Osteocyte (in vitro differentiated cells): ENCODE measurements at regions not wholly inside any gene's neighbourhood (a gene's known extent, or its start where the extent isn't known, plus 50 kb on each side); places are given as distances from the start of the nearest gene placed in this dataset.

Experiments used
- DNase-seq: peaks from one replicate; pipeline ENCODE4 v3.0.0; 2021; ENCODE audit warnings: mixed read lengths; ENCODE audit not compliant: unreplicated experiment; ENCODE audit errors: extremely low spot score
- H3K27ac Mint-ChIP-seq: one replicate; pipeline ENCODE4 v1.8.0; 2021; ENCODE audit warnings: mild to moderate bottlenecking, mixed read lengths; ENCODE audit not compliant: unreplicated experiment
- H3K27me3 Mint-ChIP-seq: one replicate; pipeline ENCODE4 v1.8.0; 2021; ENCODE audit warnings: mixed read lengths; ENCODE audit not compliant: unreplicated experiment
- H3K36me3 Mint-ChIP-seq: one replicate; pipeline ENCODE4 v1.8.0; 2021; ENCODE audit warnings: mixed read lengths; ENCODE audit not compliant: unreplicated experiment
- H3K4me1 Mint-ChIP-seq: one replicate; pipeline ENCODE4 v1.8.0; 2021; ENCODE audit warnings: mixed read lengths; ENCODE audit not compliant: unreplicated experiment
- H3K4me3 Mint-ChIP-seq: one replicate; pipeline ENCODE4 v1.8.0; 2021; ENCODE audit warnings: mild to moderate bottlenecking, moderate library complexity, mixed read lengths; ENCODE audit not compliant: unreplicated experiment
- H3K9me3 Mint-ChIP-seq: one replicate; pipeline ENCODE4 v1.8.0; 2021; ENCODE audit warnings: mixed read lengths; ENCODE audit not compliant: unreplicated experiment
- CTCF ChIP-seq: fragments of 200-600 bp; sonication (generic); IDR thresholded peaks from 2 replicates; pipeline ENCODE4 v1.5.0; 2021; ENCODE audit warnings: antibody characterized with exemption, mild to moderate bottlenecking, moderate library complexity

GRCh38 chr5:159669559-159669958, 246.7 kb upstream of the ADRA1B start:
- no peaks in the 10 kb centered on the region for H3K4me1 Mint-ChIP-seq
- DNase-seq = no peak
- H3K36me3 Mint-ChIP-seq = no peaks in the 10 kb centered on the region
- no peak overlapping the region for H3K4me3 Mint-ChIP-seq
- TF ChIP-seq CTCF = no peak
- peaks cover 12% of the 10 kb centered on the region for H3K9me3 Mint-ChIP-seq
- peaks cover 52% of the 10 kb centered on the region for H3K27me3 Mint-ChIP-seq
- no peak overlapping the region for H3K27ac Mint-ChIP-seq

GRCh38 chr5:159671886-159672285, 244.4 kb upstream of the ADRA1B start:
- Mint-ChIP-seq H3K27me3 (peaks cover 57% of the 10 kb centered on the region), H3K4me3 (no peak overlapping the region), H3K4me1 (no peaks in the 10 kb centered on the region), H3K9me3 (peaks cover 12% of the 10 kb centered on the region), H3K36me3 (no peaks in the 10 kb centered on the region), H3K27ac (no peak overlapping the region)
- DNase-seq = no peak
- TF ChIP-seq CTCF = no peak

- Mint-ChIP-seq H3K27ac (no peak overlapping the region), H3K4me3 (no peak overlapping the region), H3K36me3 (no peaks in the 10 kb centered on the region), H3K27me3 (peaks cover 49% of the 10 kb centered on the region), H3K9me3 (peaks cover 12% of the 10 kb centered on the region), H3K4me1 (no peaks in the 10 kb centered on the region)
- DNase-seq = no peak
- TF ChIP-seq CTCF = no peak
These were observed 242.7 kb upstream of the ADRA1B start for GRCh38 chr5:159673538-159673937.

- Mint-ChIP-seq H3K27ac (no peak overlapping the region), H3K27me3 (peaks cover 14% of the 10 kb centered on the region), H3K4me1 (no peaks in the 10 kb centered on the region), H3K36me3 (peaks cover 1% of the 10 kb centered on the region), H3K4me3 (no peak overlapping the region), H3K9me3 (peaks cover 21% of the 10 kb centered on the region)
- no peak for TF ChIP-seq CTCF
- DNase-seq = no peak
These were observed 237.5 kb upstream of the ADRA1B start for GRCh38 chr5:159678657-159679392.

- Mint-ChIP-seq H3K9me3 (peaks cover 21% of the 10 kb centered on the region), H3K36me3 (peaks cover 1% of the 10 kb centered on the region), H3K4me1 (no peaks in the 10 kb centered on the region), H3K27me3 (peaks cover 6% of the 10 kb centered on the region), H3K27ac (no peak overlapping the region), H3K4me3 (no peak overlapping the region)
- DNase-seq = no peak
- TF ChIP-seq CTCF = no peak
These were observed 236.2 kb upstream of the ADRA1B start for GRCh38 chr5:159680095-159680494.
